ENCODE measurements at regions not wholly inside any gene's neighbourhood (a gene's known extent, or its start where the extent isn't known, plus 50 kb on each side); places are given as distances from the start of the nearest gene placed in this dataset.

DNA sequence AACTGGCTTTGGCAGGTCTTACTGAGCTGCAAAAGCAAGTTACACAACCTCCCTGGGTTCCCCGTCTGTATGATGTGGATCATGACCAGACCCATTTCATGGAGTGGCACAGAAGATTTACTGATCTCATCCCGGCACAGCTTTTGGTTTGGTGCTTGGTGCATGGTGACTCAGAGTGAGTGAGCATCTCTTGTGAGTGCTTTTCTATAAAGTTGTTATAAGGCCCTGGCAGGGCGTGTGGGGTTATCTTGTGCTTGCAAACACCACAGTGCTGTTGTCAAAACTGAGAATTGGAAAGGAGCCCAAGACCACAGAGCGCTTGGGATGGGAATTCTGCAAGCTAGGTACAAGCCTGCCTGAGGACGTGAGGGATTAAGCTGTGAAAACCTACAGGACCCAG is 425.2 kb downstream of the GADD45G start:
- Histone ChIP-seq H3K4me1 (no peaks in the 10 kb centered on the region), H3K4me3 (no peak overlapping the region), H3K27me3 (no peaks in the 10 kb centered on the region), H3K36me3 (no peaks in the 10 kb centered on the region), H3K27ac (no peak overlapping the region), H3K9me3 (no peaks in the 10 kb centered on the region)
- intact Hi-C loops (cut with DNase I; ENCODE audit: low total_unique reads) = no loop called here
- TF ChIP-seq POLR2A (IDR thresholded peaks at IDR 0.05) = no peak
- TF ChIP-seq, protein P1, sequence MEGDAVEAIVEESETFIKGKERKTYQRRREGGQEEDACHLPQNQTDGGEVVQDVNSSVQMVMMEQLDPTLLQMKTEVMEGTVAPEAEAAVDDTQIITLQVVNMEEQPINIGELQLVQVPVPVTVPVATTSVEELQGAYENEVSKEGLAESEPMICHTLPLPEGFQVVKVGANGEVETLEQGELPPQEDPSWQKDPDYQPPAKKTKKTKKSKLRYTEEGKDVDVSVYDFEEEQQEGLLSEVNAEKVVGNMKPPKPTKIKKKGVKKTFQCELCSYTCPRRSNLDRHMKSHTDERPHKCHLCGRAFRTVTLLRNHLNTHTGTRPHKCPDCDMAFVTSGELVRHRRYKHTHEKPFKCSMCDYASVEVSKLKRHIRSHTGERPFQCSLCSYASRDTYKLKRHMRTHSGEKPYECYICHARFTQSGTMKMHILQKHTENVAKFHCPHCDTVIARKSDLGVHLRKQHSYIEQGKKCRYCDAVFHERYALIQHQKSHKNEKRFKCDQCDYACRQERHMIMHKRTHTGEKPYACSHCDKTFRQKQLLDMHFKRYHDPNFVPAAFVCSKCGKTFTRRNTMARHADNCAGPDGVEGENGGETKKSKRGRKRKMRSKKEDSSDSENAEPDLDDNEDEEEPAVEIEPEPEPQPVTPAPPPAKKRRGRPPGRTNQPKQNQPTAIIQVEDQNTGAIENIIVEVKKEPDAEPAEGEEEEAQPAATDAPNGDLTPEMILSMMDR (IDR thresholded peaks at IDR 0.05) = no peak
- DNase-seq = no peak

DNA sequence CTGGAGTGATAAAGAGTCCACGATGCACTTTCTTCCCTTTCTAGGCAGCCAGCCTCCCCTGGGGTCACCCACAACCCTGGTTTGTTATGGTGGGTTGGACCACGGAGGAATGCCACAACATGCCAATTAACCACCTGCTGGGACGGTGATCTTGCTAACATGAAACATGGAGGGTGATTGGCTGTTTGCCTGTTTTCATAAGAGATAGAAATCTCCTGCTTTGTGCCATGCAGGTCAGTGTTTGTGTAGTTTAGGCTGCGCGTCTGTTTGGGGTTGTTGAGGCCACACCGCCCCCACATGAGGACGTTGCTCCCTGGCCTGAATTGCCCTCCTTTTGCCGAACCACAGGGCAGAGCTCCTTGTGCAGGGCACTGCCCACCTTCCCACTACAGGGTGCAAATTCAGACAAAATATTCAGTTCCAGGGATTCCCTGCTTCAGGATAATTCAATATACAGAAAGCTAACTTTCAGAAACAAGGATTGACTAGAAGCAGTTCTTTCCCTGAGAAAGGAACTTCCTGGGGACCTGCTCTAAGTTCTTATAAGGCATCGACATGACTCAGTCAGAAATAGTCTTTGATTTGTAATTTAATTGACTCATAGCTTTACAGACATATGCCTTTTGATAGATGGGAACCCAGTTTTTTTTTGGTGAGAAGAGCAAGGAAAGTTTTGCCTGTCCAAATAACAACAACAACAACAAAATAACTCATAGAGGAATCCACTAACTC is 427.6 kb downstream of the GADD45G start:
- Histone ChIP-seq H3K27ac (no peak overlapping the region), H3K36me3 (no peaks in the 10 kb centered on the region), H3K4me1 (no peaks in the 10 kb centered on the region), H3K27me3 (no peaks in the 10 kb centered on the region), H3K4me3 (no peak overlapping the region), H3K9me3 (no peaks in the 10 kb centered on the region)
- no peak for DNase-seq
- intact Hi-C loops (cut with DNase I; ENCODE audit: low total_unique reads) = no loop called here
- TF ChIP-seq POLR2A (IDR thresholded peaks at IDR 0.05) = no peak
- TF ChIP-seq, protein P1 (IDR thresholded peaks at IDR 0.05) = no peak

DNA sequence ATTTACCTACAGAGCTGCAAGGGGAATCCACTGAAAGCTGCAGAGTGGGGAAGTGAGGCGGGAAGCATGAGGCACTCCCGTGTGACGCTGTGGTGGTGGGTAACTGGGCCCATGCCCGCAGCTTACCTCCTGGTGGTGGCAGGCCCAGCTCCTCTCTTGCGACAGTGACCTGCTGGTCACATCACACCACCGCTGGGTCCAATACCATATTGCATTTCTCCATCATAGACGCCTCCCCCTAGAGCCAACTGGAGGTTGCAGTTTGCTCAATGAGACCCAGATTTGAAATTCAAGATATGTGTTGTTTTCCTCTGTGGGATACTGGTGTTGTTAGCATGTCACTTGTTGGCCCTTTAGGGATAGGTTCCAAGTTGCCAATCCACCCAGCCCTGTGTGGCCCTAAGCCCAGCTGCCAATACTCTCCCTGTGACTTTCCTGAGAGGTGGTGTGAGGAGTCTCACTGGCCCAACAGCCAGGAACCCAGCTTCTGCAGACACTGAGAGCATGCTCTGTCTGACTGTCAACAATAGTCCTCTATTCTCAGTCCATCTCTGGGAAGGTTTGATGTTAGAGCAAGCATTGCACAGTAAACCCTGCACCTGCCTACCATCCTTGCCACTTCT is 428.3 kb downstream of the GADD45G start:
- Histone ChIP-seq H3K27me3 (no peaks in the 10 kb centered on the region), H3K9me3 (no peaks in the 10 kb centered on the region), H3K36me3 (no peaks in the 10 kb centered on the region), H3K27ac (no peak overlapping the region), H3K4me1 (no peaks in the 10 kb centered on the region), H3K4me3 (no peak overlapping the region)
- TF ChIP-seq, protein P1 (IDR thresholded peaks at IDR 0.05) = no peak
- no peak for TF ChIP-seq POLR2A (IDR thresholded peaks at IDR 0.05)
- intact Hi-C loops (cut with DNase I; ENCODE audit: low total_unique reads) = no loop called here
- no peak for DNase-seq

DNA sequence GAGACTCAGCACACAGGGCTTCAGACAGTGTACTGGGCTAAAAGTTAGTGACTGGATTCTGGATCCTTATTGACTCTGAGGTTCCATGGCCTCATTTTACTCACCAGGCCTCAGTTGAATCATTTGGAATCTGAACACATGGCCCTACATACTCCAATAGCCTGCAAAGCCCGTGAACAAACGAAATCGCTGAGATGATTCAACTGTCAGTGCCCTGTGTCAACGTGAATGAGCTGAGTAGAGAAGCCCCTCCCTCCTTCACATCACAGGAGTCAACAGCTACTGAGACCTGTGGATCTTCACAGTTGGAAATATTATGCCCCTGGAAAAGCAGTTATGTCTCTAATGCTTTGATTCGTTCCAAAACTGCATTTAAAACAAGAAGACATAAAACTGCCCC is 429.3 kb downstream of the GADD45G start:
- no peak for DNase-seq
- intact Hi-C loops (cut with DNase I; ENCODE audit: low total_unique reads) = no loop called here
- H3K27ac ChIP-seq = no peak overlapping the region
- H3K27me3 ChIP-seq = no peaks in the 10 kb centered on the region
- TF ChIP-seq POLR2A (IDR thresholded peaks at IDR 0.05) = no peak
- TF ChIP-seq, protein P1 (IDR thresholded peaks at IDR 0.05) = no peak
- no peaks in the 10 kb centered on the region for H3K4me1 ChIP-seq
- H3K4me3 ChIP-seq = no peak overlapping the region
- no peaks in the 10 kb centered on the region for H3K36me3 ChIP-seq
- H3K9me3 ChIP-seq = no peaks in the 10 kb centered on the region

DNA sequence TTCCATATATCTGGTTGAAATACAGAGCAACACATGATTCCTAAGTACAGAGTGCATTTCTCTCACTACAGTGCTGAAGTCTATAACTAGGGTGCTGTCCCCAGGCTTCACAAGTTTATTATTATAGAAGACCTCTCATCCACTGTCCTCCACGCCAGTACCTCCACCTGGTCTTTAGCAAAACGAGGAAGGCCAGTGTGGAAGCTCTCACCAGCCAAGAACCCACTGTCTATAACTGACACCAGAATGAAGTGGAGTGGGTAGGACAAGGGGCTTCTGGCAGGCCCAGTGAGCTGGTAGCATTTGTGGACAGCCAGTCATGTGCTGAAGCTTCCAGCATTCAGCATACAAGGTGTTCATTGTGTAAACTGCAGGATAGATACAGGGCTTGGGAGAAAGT is 430.7 kb downstream of the GADD45G start:
- Histone ChIP-seq H3K27ac (no peak overlapping the region), H3K27me3 (no peaks in the 10 kb centered on the region), H3K4me3 (no peak overlapping the region), H3K9me3 (no peaks in the 10 kb centered on the region), H3K36me3 (no peaks in the 10 kb centered on the region), H3K4me1 (no peaks in the 10 kb centered on the region)
- no peak for DNase-seq
- intact Hi-C loops (cut with DNase I; ENCODE audit: low total_unique reads) = no loop called here
- TF ChIP-seq, protein P1 (IDR thresholded peaks at IDR 0.05) = no peak
- TF ChIP-seq POLR2A (IDR thresholded peaks at IDR 0.05) = no peak
